ENCODE measurements at regions not wholly inside any gene's neighbourhood (a gene's known extent, or its start where the extent isn't known, plus 50 kb on each side); places are given as distances from the start of the nearest gene placed in this dataset.

DNA sequence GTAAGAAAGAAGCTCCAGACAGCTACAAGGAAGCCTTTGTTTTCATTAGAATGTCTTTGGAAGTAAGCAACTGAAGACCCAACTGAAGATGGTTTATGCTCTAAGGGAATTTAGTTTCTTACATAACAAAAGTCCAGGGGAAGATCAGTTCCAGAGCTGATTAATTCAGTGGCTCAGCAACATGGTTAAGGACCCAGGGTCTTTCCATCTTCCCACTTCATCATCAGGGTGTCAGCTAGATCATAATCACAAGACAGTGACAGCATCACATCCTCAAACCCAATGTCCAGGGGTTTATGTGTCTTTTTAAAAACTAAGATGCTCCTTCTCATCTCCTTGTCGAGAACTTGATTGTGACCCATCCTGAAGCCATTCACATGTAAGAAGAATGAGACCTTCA, 119.7 kb upstream of the PRDM1 start:
- no peak for DNase-seq (ENCODE audit: low read depth in 2 of 2)

DNA sequence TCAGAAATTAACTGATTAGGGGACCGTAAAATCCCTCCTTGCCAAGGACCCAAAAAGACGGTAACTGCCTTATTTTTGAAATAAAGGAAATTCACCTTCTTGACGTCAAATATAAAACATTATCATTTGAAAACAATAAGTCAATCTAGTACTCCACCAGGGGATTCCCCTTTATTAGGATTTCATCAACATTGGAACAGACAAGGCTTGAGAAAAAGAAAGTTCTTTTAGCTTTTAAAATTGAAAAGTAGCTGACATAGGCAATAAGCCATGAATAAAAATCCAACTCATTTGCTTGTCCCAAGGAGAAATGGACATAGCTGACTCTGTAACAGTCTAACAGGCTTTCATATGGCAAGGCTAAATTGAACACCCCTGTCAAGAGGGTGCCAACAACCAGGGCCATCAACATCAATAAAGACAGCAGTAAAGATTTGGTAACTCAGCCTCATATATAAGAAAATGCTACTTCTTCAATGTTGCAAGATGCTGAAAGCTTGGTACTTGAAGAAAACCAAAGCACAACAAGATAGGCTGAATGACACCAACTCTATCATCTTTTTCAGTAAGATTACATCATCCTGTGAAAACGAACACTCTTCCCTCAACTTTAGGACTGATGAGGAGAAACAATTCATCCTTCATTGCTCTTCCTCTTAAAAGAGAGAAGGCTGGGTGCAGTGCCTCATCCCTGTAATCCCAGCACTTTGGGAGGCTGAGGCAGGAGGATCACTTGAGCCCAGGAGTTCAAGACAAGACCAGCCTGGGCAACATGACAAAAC, 121.0 kb upstream of the PRDM1 start:
- DNase-seq (ENCODE audit: low read depth in 2 of 2): no peak

DNA sequence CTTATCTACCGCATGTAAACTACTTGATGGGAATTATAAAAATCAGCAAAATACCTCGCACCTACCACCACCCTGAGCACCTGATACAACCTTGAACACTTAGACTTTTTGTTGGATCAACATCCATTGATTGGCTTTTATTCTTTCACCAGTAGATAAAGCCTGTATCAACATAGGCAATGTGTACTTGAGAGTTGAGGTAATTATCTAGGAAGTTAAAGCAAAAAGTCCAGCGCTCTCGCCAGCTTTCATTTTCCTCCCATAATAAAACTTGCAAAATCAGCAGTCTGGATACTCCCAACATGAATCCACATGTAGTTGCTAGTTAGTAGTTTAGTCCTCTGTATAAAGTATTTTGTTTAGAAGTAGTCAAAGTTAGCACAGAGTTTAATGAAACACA, 132.0 kb upstream of the PRDM1 start:
- DNase-seq (ENCODE audit: low read depth in 2 of 2): no peak

DNA sequence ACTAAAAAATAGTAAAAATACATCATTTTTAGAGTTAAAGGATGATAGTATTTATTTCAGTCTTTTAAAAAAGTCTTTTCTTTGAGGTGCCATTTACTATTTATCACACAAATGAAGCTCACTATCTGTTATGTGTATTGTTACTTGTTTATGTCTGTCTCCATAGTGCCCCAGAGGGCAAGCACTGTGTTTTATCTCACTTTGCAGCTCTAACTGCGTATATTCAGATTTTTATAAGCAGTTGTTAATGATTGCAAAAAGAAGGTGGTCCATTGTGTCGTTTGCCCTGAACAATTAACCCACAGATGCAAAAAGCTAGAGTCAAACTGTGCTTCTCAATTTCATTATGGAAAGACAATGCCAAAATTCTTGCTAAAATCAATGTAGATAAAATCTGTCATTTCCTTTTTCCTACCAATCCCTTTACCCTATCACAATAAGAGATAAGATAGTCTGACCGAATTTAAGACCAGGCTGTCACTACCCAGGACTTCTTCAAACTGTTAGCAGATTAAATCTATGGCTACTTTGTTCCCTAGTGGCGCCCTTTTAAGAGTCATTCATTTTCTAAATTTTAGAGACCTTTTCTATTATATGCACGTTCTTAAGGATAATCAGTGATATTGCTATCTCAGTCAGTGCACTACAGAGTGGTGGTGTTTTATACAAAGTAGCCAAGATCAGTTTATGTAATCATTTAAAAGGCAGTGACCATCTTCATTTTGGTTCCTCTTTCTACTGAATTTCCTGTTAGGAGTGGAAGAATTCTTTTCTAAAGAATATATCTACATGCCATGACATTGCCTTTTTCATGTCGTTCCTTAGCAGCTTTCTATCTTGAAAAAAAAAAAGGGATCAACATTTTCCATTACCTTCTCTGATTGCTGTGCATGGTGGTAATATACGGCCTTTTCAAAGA, 133.1 kb upstream of the PRDM1 start:
- DNase-seq (ENCODE audit: low read depth in 2 of 2): no peak

DNA sequence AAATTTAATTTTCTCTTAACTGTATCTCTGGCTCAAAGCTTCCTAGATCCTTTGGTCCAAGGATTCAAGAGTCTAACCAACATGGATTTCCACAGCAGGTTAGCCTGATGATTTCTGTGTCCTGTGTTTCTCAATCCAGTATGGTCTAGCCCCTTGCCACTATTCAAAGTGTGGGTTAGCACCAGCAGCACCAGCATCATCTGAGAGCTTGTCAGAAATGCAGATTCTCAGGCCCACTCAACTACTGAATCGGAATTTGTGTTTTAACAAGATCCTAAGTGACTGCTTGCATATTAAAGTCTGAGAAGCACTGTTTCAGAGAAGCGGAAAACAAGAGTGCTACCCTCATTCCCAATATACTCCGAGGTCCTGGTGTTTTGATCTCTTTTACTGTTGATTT, 133.8 kb upstream of the PRDM1 start:
- no peak for DNase-seq (ENCODE audit: low read depth in 2 of 2)

DNA sequence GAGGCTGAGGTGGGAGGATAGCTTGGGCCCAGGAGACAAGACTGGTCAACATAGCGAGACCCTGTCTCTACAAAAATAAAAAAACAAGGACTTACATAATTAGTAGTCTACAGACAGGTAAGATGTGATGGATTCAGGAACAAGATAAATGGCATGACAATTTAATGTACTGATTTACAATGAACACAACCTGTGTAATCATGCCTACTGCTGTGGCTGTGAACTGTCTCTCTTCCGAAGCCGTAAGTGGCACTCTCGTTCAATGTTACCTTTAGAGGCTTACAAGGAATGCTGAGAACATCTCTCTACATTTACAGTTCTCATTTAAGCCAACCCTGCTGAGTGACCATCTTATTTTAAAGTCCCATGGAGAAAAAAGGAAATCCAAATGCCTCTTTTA, 134.8 kb upstream of the PRDM1 start:
- DNase-seq (ENCODE audit: low read depth in 2 of 2): no peak

DNA sequence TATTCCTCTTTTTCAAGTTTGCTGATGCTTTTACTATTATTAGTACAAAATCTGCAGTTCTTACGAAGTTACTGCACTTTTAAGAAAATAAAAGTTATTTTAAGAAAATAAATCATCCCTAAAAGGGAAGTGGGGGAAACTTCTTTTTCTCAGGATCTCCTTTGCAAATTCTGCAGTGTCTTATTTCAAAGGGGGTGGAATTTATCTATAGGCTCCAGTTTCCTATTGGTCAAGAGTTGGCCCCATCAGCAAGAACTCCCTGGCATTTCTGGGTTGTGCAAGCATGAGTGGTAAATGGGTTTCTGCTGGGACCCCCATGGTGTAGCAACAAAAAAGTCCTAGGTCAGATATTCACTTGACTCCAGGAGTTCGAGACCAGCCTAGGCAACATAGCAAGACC, 136.3 kb upstream of the PRDM1 start:
- DNase-seq (ENCODE audit: low read depth in 2 of 2): no peak

DNA sequence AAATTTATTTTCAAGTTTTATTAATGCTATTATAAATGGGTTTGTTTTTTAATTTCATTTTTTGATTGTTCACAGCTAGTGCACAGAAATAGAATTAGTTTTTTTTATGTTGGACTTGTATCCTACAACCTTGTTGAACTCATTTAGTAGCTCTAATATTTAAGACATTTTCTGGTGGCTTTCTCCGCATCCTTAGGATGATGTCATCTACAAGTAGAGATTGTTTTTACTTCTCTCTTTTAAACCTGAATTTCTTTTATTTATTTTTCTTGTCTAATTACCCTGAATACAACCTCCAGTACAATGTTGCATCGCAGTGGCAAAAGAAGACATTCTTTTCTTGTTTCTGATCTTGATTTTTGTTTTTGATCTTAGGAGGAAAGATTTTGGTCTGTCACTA, 142.6 kb upstream of the PRDM1 start:
- DNase-seq (ENCODE audit: low read depth in 2 of 2): no peak

DNA sequence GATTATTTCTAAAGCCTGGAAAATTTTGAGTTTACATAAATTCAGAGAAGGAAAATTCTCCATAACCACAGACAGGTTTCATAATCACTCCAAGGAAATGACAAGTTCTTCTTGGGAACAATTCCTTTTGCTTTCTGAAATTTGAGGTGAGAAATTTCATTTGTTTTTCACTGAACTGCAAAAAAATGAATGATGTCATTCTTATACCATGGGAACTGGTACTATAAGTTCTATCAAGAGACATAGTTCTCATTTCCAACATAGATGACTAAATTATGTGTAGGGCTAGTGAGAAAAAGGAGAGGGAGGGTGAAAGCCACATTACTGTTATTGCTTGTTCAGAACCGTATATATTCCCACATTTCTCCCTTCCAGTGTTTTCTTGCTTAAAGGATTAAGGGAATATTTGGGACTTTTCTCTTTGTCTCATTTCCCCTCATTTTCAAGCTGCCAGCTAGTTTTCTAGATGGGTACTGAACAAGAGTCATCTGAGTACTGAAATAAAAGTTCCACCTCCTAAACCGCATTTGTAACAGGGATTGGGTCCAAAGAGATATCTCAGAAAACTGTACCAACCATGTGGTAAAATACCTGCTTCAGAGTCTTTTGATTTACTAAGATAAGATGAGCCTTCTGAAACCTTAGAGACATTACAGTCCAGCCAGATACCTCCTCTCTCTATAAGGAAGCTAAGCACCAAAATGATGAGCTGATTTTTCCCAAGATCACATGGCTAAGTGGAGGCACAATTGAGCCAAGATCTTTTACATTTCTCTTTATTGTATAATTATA, 144.3 kb upstream of the PRDM1 start:
- DNase-seq (ENCODE audit: low read depth in 2 of 2): no peak

DNA sequence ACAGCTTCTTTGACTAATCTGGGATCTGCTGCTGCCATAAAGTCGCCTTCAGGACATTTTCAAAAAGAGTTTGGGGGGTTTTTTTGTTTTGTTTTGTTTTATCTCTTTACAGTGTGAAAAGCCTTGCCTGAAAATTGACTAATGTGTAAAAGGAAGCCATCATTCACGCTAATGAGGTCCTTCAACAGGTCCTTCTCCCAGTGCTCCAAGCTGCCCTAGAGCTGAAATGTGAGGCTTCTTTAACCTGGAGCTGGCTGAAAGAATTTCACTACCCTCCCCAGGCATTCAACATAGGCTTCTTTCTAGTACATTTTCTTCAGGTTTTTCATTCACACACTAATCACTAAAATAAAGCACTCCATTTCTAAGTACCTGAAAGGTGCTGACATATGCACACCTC, 145.1 kb upstream of the PRDM1 start:
- no peak for DNase-seq (ENCODE audit: low read depth in 2 of 2)

DNA sequence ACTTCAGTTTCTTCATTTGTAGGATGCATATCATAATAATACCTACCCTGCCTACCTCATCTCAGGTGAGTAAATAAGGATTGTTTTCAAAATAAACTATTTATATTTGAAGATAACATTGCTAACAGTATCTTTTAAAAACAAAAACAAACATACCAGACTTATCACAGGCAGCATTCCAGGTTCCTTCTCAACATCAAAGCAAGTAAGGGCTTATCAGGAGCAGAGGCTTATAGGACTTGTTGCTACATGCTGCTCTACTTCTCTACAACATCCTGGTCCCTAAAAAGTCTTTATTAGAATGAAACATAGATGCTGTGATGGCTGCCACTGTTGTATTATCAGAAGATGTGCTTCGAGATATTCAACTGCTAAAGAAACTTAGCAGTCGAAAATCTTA, 149.2 kb upstream of the PRDM1 start:
- DNase-seq (ENCODE audit: low read depth in 2 of 2): no peak

DNA sequence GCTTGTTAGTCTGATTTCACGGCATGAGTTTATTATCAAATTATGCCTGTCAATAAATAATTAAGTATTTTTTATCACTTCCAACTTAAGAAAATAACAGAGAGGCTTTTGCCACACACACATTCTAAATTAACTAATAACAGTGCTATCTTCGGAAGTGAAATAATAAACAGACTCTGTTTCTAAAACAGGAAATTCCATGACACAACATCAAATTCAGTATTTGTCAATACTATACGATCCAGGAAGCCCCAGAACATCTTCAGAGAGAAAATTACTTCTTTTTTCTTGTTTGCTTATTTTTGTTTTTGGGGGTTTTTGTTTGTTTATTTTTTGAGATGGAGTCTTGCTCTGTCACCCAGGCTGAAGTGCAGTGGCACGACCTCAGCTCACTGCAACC, 150.7 kb upstream of the PRDM1 start:
- DNase-seq (ENCODE audit: low read depth in 2 of 2): no peak

DNA sequence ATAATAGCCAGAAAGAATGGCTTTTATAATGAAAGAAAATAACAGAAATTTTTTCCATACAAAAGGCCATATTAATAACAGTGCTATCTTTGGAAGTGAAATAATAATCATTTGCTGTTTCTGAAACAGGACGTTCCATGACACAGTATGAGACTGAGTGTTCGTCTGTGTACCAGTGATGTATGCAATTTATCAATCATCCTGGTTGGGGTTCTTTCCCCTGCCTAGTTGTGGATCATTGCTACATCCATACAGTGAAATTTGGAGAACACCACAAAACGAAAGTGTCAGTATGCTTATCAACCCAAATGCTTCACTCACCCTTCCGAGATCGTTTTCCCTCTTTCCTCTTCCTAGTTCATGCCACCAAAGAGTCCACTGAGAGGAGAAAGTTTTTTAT, 151.4 kb upstream of the PRDM1 start:
- DNase-seq (ENCODE audit: low read depth in 2 of 2): no peak

DNA sequence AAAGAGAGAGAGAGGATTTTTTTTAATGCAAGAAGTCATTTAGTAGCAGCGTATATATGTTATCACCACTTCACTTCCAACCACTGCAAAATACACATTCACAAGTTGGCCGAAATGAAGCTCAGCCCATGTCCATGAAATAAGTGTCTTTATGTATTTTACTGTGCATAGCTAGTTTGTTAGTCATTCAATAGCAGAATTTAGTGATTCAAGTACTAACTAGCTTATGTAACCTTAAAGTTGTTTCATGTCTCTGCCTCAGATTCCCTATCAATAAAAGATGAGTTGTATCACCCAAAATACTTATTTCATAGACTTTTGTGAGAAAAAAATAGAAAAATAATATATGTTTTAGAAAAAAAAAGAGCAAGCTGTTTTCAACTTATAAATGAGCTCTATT, 153.7 kb upstream of the PRDM1 start:
- DNase-seq (ENCODE audit: low read depth in 2 of 2): no peak

DNA sequence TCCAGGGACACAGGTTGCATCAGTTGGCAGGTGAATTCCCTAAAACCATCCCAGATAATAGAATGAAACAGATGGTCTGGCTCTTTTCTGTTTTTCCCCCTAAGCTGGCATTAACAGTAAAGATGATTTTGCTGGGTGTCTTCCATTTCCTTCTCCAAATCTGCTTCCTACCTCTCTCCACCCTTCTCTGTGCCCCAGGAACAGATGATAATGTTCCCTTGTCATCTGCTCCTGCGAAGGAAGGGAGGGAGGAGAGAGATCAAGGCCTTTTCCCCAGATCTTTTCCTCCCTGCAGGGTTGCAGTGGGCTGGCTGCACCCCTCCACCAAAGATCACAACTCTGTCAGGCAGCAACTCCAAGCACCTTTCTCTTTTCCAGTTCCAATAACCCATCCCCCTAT, 156.5 kb upstream of the PRDM1 start:
- no peak for DNase-seq (ENCODE audit: low read depth in 2 of 2)

DNA sequence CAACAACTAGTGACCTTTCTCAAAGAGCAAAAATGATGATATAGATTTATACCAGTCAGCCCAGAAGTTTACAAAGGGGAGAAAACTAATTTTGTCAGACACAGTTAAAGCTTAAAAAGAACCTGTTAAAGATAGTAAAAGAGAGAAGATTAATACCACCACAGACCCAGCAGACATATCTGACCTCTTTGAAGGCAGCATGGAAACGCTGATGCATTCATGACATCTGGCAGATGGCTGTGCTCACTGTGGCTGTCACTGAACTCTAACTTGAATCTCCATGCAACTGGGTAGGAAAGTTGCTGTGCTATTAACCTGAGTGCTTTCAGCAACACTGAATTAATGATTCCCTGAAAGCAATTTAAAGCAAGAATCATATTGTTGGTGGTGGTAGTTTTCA, 159.8 kb upstream of the PRDM1 start:
- DNase-seq (ENCODE audit: low read depth in 2 of 2): no peak

DNA sequence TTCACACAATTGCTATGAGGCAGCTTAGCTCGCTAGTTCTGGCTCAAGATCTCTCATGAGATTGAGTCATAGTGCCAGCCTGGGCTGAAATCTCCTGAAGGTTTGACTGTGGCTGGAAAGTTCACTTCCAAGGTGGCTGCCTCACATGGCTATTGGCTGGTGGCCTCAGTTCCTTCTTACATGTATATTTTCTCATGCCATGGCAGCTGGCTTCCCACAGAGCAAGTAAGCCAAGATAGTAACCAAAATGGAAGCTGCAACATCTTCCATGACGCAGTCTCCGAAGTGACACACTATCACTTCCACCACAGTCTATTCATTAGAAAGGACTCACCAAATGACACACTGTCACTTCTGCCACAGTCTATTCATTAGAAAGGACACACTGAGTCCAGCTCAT, 160.4 kb upstream of the PRDM1 start:
- DNase-seq (ENCODE audit: low read depth in 2 of 2): no peak

DNA sequence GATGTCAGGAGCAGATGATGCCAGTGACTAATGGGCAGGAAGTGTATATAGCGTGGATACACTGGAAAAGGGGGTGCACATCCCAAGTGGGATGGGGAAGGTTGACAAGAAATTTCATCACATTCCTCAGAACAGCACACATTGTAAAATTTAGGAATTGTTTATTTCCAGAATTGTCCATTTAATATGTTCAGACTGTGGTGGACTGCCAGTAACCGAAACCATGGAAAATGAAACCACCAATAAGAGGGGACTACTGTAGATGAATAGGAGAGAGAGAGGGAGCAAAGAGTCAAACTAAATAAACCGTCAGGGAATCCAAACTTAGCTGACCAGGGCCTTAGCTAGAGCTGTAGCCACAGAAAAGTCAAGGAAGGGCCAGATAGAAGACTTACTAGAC, 164.4 kb upstream of the PRDM1 start:
- DNase-seq (ENCODE audit: low read depth in 2 of 2): no peak

DNA sequence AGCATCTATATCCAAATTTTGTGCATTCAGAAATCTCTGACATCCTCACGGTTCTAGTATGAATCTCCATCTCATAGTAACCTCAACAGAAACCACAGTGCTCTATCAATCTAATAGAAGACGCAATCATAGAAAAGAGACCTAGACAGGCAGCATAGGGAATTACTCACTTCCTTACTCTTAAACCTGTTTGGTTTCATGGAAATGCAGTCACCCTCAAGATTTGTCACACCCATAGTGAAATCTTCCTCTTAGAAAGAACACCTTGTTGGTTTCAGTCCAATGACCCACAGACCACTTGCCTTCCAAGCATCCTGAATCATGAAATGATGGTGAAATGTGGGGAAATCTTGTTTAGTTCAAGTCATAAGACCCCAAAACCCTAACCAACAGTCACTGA, 166.1 kb upstream of the PRDM1 start:
- no peak for DNase-seq (ENCODE audit: low read depth in 2 of 2)

DNA sequence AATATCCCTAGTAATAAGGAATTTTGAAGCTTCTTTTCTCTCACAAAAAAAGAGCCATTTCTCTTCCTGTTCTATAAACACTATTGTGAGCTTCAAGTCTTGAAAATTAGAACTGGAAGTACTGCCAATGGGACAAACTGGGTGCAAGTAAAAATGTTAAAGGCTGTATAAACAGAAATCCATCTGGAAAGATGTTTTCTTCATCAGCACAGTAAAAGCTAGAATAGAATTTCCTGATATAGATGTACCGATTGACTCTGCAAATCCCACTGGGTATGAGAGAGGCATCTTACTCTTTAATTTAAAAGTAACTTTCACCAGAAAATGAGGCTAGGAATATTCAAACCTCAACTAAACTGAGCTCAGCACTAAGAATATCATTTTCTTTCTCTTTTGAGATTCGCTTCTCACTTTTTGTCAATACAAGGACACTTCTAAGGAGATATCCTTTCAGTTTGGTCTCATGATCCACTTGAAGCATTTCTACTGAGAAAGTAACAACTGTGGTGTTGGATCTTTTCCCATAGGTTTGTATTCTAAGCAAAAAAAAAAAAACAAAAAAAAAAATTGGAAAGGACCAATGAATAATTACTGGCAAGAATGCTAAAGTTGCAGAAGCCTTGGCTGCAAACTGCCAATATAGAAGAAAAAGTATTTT, 169.0 kb upstream of the PRDM1 start:
- DNase-seq (ENCODE audit: low read depth in 2 of 2): no peak

DNA sequence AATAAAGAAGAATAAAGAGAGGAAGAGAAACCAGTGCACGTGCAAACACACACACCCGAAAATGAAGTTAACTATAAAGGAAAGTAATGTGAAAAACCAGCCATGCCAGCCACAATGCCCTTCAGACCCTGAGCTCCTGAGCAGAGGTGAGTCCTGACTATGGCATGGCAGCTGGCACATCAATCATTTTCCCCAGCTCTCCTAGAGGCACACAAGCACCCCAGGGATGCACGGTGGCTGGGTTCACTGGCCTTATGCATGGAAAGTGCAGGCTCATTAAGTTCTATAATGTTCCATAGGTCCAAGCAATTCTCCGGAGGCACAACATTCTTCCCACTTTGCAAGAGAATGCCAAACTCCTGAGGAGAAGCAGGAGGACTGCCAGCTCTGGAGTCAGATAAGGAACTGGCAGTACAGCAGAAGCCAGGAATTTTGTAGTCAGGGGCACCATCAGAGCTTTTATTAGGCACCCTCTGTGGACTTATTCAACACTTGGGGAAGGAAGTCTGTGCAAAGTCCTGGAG, 175.0 kb upstream of the PRDM1 start:
- no peak for DNase-seq (ENCODE audit: low read depth in 2 of 2)

DNA sequence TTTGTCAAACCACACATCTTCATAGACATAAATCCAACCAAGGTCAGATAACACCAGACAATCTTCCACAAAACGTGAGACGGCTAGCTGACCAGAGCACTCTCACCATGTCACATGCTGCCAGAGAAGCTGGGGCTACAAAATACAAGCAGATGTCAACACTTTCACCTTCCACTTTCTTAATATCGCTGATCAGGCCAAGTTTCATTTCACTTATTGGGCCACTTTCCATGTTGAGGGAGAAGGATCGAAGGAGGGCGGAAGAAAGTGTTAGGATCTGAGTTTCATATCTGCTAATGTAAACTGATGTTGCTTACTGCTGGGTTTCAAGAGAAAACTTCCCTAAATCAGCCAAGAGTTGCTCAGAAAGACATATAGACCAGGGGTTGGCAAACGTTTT, 177.0 kb upstream of the PRDM1 start:
- DNase-seq (ENCODE audit: low read depth in 2 of 2): no peak
